Ovary (tissue), 7 donors: ENCODE measurements at regions not wholly inside any gene's neighbourhood (a gene's known extent, or its start where the extent isn't known, plus 50 kb on each side); places are given as distances from the start of the nearest gene placed in this dataset.

Experiments used
- DNase-seq, 5 donors: peaks; one replicate each; pipeline ENCODE4 v3.0.0-alpha.2; 2019 to 2020
- H3K27ac ChIP-seq, 2 donors: fragments of 200-600 bp; one replicate each; pipeline versions ENCODE4 v1.5.1 to v1.8.0; 2019 to 2022
- H3K27me3 ChIP-seq: fragments of 200-600 bp; one replicate; pipeline ENCODE4 v1.8.0; 2022
- H3K36me3 ChIP-seq: fragments of 200-600 bp; sonication (generic); one replicate; pipeline ENCODE4 v1.5.1; 2019
- H3K4me1 ChIP-seq: one replicate; pipeline ENCODE4 v1.8.1; 2013; ENCODE audit warnings: mild to moderate bottlenecking, moderate library complexity; ENCODE audit not compliant: insufficient read depth
- H3K4me3 ChIP-seq: fragments of 200-600 bp; sonication (generic); one replicate; pipeline ENCODE4 v1.5.1; 2017
- H3K9me3 ChIP-seq, 2 donors: fragments of 200-600 bp in 1 of 2; sonication (generic) in 1 of 2; one replicate each; pipeline versions ENCODE4 v1.5.1 to v1.8.1; 2013 to 2019; ENCODE audit warnings: mild to moderate bottlenecking in 1 of 2, moderate library complexity in 1 of 2
- EP300 ChIP-seq: sonication (generic); formaldehyde crosslinking; IDR thresholded peaks from one replicate; pipeline ENCODE4 v1.6.1; 2017; ENCODE audit warnings: antibody characterized with exemption
- POLR2A ChIP-seq: fragments of 450-650 bp; IDR thresholded peaks from one replicate; pipeline ENCODE4 v1.6.1; 2017; ENCODE audit warnings: antibody characterized with exemption, mild to moderate bottlenecking, moderate library complexity
- WGBS, 3 donors: extraction: QIAGEN DNeasy Blood & Tissue Kit in 1 of 3; methylation state at CpG; one replicate each; pipeline versions ENCODE4 v1.1.5 to v1.1.7; 2013 to 2017; 5-methylcytosine and 5-hydroxymethylcytosine counted together
- intact Hi-C, 4 donors: fragments of 100-400 bp; cut with DNase I; formaldehyde crosslinking; loops; one replicate each; pipeline versions ENCODE4 v1.11.0 to v1.15.1; 2022 to 2023
- TF ChIP-seq, protein P1 (sequence below), 3 donors: fragments of 450-650 bp in 2 of 3; fragments of 200-600 bp in 1 of 3; IDR thresholded peaks; one replicate each; pipeline versions ENCODE4 v1.5.1 to v1.8.0; 2016 to 2022; ENCODE audit warnings: antibody characterized with exemption in 3 of 3, mild to moderate bottlenecking in 1 of 3
- donor health status: DM: no; HTN: no; CAD: no; lungs with moderate emphysema.
- donor health status: DM: no; HTN: no; CAD: no.
- donor health status: Bipolar disorder and iron deficiency.
- donor health status: DM: no; HTN: no; CAD: no.
- donor health status: DM: yes; HTN: yes; CAD: no.

DNA sequence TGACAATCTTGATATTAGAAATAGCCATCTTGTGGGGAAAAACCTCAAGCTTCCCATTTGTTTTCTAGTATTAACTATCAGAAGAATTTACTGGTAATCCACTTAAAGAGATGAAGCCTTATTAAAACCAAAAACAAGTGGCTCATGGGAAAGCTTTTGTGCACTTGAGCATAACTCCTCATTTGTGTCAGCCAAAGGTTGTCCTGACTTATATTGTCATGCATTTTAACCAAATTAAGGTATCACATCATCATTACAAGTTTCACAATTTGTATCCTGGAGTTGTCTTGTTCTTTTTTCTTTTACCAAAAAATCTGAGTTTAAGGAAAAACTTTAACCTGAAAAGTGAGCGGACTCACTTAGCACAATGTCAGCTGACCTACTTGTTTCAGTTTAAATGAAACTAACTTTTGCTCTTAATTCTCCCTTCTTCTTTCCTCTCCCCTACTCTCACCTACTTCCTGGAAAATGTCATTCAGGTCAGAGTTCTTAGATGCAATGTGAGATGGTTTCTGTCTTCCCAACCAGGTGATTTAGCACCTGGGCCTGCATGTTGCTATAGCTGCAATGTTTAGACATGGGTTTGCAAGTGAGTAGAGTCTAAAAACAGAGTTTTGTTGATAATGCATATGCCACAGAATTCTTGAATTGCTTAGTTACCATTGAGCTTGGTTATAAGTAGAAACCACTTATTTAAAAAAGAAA is 82.8 kb downstream of the TNFAIP3 start:
- Histone ChIP-seq H3K9me3 (no peaks in the 10 kb centered on the region), H3K27me3 (no peaks in the 10 kb centered on the region), H3K27ac (no peak overlapping the region), H3K4me3 (no peak overlapping the region), H3K36me3 (no peaks in the 10 kb centered on the region), H3K4me1 (no peaks in the 10 kb centered on the region)
- 92 to 97% (median 96%) methylated on average over 1 of the region's 1 CpG for WGBS, 3 donors
- TF ChIP-seq, protein P1, sequence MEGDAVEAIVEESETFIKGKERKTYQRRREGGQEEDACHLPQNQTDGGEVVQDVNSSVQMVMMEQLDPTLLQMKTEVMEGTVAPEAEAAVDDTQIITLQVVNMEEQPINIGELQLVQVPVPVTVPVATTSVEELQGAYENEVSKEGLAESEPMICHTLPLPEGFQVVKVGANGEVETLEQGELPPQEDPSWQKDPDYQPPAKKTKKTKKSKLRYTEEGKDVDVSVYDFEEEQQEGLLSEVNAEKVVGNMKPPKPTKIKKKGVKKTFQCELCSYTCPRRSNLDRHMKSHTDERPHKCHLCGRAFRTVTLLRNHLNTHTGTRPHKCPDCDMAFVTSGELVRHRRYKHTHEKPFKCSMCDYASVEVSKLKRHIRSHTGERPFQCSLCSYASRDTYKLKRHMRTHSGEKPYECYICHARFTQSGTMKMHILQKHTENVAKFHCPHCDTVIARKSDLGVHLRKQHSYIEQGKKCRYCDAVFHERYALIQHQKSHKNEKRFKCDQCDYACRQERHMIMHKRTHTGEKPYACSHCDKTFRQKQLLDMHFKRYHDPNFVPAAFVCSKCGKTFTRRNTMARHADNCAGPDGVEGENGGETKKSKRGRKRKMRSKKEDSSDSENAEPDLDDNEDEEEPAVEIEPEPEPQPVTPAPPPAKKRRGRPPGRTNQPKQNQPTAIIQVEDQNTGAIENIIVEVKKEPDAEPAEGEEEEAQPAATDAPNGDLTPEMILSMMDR (IDR thresholded peaks at IDR 0.05) = no peak
- no peak for TF ChIP-seq POLR2A
- TF ChIP-seq EP300 = no peak
- DNase-seq = no peak
- intact Hi-C loops = loop anchor here in 3 of 4 donors (5.0 to 10.0 kb wide), 4 partner anchors 75 to 245 kb away; partner anchors contain the start of gene TNFAIP3 (in 1 of the 3)

DNA sequence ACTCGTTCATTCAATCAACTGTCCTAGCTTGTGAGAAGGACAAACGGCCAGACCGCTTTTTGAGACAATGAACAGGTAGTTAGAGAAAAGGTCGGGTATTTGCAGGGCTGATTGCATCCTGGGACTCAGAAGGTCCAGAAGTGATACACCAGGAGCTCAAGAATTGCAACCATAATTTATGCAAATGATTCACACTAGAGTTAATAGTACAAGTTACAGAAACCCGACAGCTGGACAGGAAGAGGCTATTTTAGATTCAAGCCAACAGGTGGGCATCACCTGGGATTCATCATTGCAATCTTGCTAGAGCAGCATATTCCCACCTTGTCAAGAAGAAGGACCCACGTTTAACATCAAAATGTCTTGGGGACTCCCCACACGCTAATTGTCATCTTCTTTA is 83.5 kb downstream of the TNFAIP3 start:
- Histone ChIP-seq H3K36me3 (no peaks in the 10 kb centered on the region), H3K9me3 (no peaks in the 10 kb centered on the region), H3K27ac (no peak overlapping the region), H3K4me3 (no peak overlapping the region), H3K4me1 (no peaks in the 10 kb centered on the region), H3K27me3 (no peaks in the 10 kb centered on the region)
- 82 to 88% (median 87%) methylated on average over 7 of the region's 7 CpGs for WGBS, 3 donors
- intact Hi-C loops = no loop called here
- TF ChIP-seq, protein P1 (IDR thresholded peaks at IDR 0.05) = no peak
- TF ChIP-seq EP300 (no peak), POLR2A (no peak)
- DNase-seq = no peak

DNA sequence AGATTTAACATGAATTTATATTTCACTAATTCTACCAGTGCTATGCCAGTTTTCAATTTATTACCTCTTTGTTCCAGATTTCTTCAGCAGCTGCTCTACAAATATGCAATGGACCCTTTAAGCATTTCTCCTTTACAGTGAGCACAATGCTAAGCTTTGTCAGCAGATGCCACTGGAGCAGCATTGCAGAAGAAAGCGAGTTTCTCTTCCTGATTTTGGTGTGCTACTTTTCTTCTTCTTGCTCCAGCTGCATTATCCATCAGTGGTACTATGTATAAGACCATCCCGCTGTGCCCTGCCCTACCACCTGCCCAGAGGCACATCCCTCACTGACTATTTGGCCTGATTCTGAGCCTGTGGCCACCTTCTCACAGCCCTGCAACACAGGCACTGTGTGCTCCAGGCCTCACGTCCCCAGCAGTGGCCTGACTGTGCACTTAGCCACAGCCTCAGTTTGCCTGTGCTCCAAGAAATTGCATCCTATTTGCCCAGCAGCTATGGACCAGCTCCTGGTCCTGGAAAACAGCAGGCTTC is 84.1 kb downstream of the TNFAIP3 start:
- no peaks in the 10 kb centered on the region for H3K4me1 ChIP-seq
- intact Hi-C loops = no loop called here
- TF ChIP-seq, protein P1 (IDR thresholded peaks at IDR 0.05) = no peak
- TF ChIP-seq POLR2A (no peak), EP300 (no peak)
- H3K27me3 ChIP-seq = no peaks in the 10 kb centered on the region
- H3K36me3 ChIP-seq = no peaks in the 10 kb centered on the region
- WGBS, 3 donors = 84 to 94% (median 90%) methylated on average over 3 of the region's 3 CpGs
- no peaks in the 10 kb centered on the region for H3K9me3 ChIP-seq
- H3K4me3 ChIP-seq = no peak overlapping the region
- no peak for DNase-seq
- no peak overlapping the region for H3K27ac ChIP-seq

DNA sequence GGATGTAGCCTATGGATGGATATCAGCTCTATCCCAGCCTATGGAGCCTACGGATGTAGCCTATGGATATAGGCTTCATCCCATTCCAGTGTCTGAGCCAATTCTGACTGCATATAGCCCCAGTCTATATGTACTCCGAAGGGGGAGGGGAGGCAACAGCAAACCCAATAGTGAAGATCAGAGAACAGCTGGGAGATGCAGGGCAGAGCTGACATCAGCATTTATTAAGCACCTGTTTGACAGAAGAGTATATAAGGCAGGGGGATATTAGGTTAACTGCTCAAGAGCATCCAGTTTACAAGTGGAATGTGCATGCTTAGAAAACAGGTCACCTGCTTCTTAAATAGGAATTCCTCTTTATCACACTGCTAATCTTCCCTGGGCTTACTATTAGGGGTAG is 85.2 kb downstream of the TNFAIP3 start:
- TF ChIP-seq POLR2A (no peak), EP300 (no peak)
- TF ChIP-seq, protein P1 (IDR thresholded peaks at IDR 0.05) = no peak
- intact Hi-C loops = no loop called here
- Histone ChIP-seq H3K36me3 (no peaks in the 10 kb centered on the region), H3K4me1 (no peaks in the 10 kb centered on the region), H3K4me3 (no peak overlapping the region), H3K9me3 (no peaks in the 10 kb centered on the region), H3K27ac (no peak overlapping the region), H3K27me3 (no peaks in the 10 kb centered on the region)
- 86 to 92% (median 91%) methylated on average over 2 of the region's 2 CpGs for WGBS, 3 donors
- DNase-seq = no peak
